HCT116 (cell line): ENCODE measurements at regions not wholly inside any gene's neighbourhood (a gene's known extent, or its start where the extent isn't known, plus 50 kb on each side); places are given as distances from the start of the nearest gene placed in this dataset.

Experiments used
- ATAC-seq: fragments of 200-7000 bp; cut with Tn5 transposase; 2 replicates; pipeline ENCODE4 v1.9.1; 2020; ENCODE audit warnings: mild to moderate bottlenecking, moderate library complexity
- BruUV-seq: library from RNA; stranded (reverse); fragments of 400-500 nt; replicated peaks from 2 replicates; lab custom pipeline; 2021; lab: Mats Ljungman, UMichigan
- CTCF ChIA-PET: fragments of 300-600 bp; sonication (Branson Sonifier 250); formaldehyde crosslinking; loops from one replicate; lab custom pipeline; 2021; ENCODE audit warnings: antibody characterized with exemption; lab: Charles Lee
- POLR2A ChIA-PET: fragments of 300-600, 350-600 bp; sonication (Branson Sonifier 250); formaldehyde crosslinking; loops from one replicate; lab custom pipeline; 2021; ENCODE audit warnings: antibody characterized with exemption; lab: Charles Lee
- RAD21 ChIA-PET, 2 experiments: fragments of 300-600 bp; sonication (Branson Sonifier 250); formaldehyde crosslinking; loops; one replicate each; lab custom pipeline; 2023; ENCODE audit warnings: low total read pairs in 2 of 2; ENCODE audit not compliant: uncharacterized antibody in 2 of 2, unreplicated experiment in 2 of 2, low non-redundant PET in 1 of 2; lab: Charles Lee
- DNase-seq: peaks from one replicate; pipeline ENCODE4 v3.0.0-alpha.2; 2010; ENCODE audit warnings: low read depth, low spot score
- H2AFZ ChIP-seq: fragments of 200-600 bp; shearing (Covaris generic), sonication (generic); 2 replicates; pipeline ENCODE4 v1.6.1; 2017; ENCODE audit warnings: low read depth, mixed run types, mixed read lengths, antibody characterized with exemption, low read length; ENCODE audit not compliant: poor library complexity, severe bottlenecking
- H3K27ac ChIP-seq: 2 replicates; pipeline ENCODE4 v1.5.1; 2012; ENCODE audit warnings: low read depth, low read length
- H3K27me3 ChIP-seq: fragments of 200-600 bp; sonication (generic); 2 replicates; pipeline ENCODE4 v1.6.1; 2016; ENCODE audit warnings: mixed run types, low read length, mixed read lengths; ENCODE audit not compliant: insufficient read depth
- H3K36me3 ChIP-seq, 2 experiments: fragments of 200-500 bp in 1 of 2; fragments of 200-600 bp in 1 of 2; sonication (Bioruptor generic) in 1 of 2; sonication (generic) in 1 of 2; 2 replicates each; pipeline versions ENCODE4 v1.5.1 to v1.6.1; 2014 to 2016; ENCODE audit warnings: low read length in 2 of 2, inconsistent platforms in 1 of 2, mixed read lengths in 1 of 2, mixed run types in 1 of 2; ENCODE audit not compliant: insufficient read depth in 2 of 2, control insufficient read depth in 1 of 2
- H3K4me1 ChIP-seq, 2 experiments: fragments of 200-600 bp in 1 of 2; sonication (generic) in 1 of 2; 2 replicates each; pipeline versions ENCODE4 v1.5.1 to v1.6.1; 2012 to 2017; ENCODE audit warnings: low read length in 2 of 2, inconsistent platforms in 1 of 2, mild to moderate bottlenecking in 1 of 2, mixed read lengths in 1 of 2, mixed run types in 1 of 2, moderate library complexity in 1 of 2; ENCODE audit not compliant: insufficient read depth in 2 of 2, control insufficient read depth in 1 of 2
- H3K4me2 ChIP-seq: fragments of 200-600 bp; sonication (generic); 2 replicates; pipeline ENCODE4 v1.6.1; 2017; ENCODE audit warnings: mixed run types, low read length, mixed read lengths
- H3K4me3 ChIP-seq, 2 experiments: fragments of 200-600 bp in 1 of 2; sonication (generic) in 1 of 2; replicated peaks in 1 of 2; 2 replicates each; pipeline ENCODE4 v1.5.1; 2011 to 2016; ENCODE audit warnings: low read length in 2 of 2, control low read depth in 1 of 2, low read depth in 1 of 2, mild to moderate bottlenecking in 1 of 2, mixed read lengths in 1 of 2, mixed run types in 1 of 2
- H3K79me2 ChIP-seq: fragments of 200-600 bp; sonication (generic); 2 replicates; pipeline ENCODE4 v1.6.1; 2017; ENCODE audit warnings: mild to moderate bottlenecking, mixed run types, low read length, moderate library complexity, mixed read lengths; ENCODE audit not compliant: insufficient read depth
- H3K9ac ChIP-seq: fragments of 200-600 bp; sonication (generic); 2 replicates; pipeline ENCODE4 v1.6.1; 2016; ENCODE audit warnings: low read length, mixed read lengths
- H3K9me2 ChIP-seq: fragments of 200-600 bp; sonication (generic), shearing (Covaris generic); 2 replicates; pipeline ENCODE4 v1.6.1; 2017; ENCODE audit warnings: mixed run types, mild to moderate bottlenecking, moderate library complexity; ENCODE audit not compliant: insufficient read depth
- H3K9me3 ChIP-seq, 2 experiments: fragments of 200-500 bp in 1 of 2; fragments of 200-600 bp in 1 of 2; sonication (Bioruptor generic) in 1 of 2; sonication (generic) in 1 of 2; 2 replicates each; pipeline ENCODE4 v1.6.1; 2014 to 2017; ENCODE audit warnings: low read length in 2 of 2, mixed read lengths in 2 of 2, inconsistent platforms in 1 of 2, low read depth in 1 of 2, mild to moderate bottlenecking in 1 of 2, mixed run types in 1 of 2, moderate library complexity in 1 of 2; ENCODE audit not compliant: control insufficient read depth in 1 of 2, insufficient read depth in 1 of 2
- H4K20me1 ChIP-seq: fragments of 200-600 bp; sonication (generic), shearing (Covaris generic); 2 replicates; pipeline ENCODE4 v1.6.1; 2017; ENCODE audit warnings: mixed run types, mild to moderate bottlenecking, moderate library complexity; ENCODE audit not compliant: insufficient read depth
- ELF1 ChIP-seq: IDR thresholded peaks from 2 replicates; pipeline ENCODE4 v1.6.1; 2012; ENCODE audit warnings: low read depth, borderline replicate concordance
- EZH2 ChIP-seq: fragments of 200-600 bp; sonication (generic); IDR thresholded peaks from 2 replicates; pipeline ENCODE4 v1.6.1; 2017; ENCODE audit warnings: antibody characterized with exemption, mixed run types
- EZH2phosphoT487 ChIP-seq: fragments of 200-600 bp; IDR thresholded peaks from 2 replicates; pipeline ENCODE4 v1.6.1; 2018; ENCODE audit warnings: antibody characterized with exemption, borderline replicate concordance
- POLR2A ChIP-seq: IDR thresholded peaks from 2 replicates; pipeline ENCODE4 v1.7.0; 2011; ENCODE audit warnings: borderline replicate concordance; ENCODE audit not compliant: insufficient read depth, insufficient read length; ENCODE audit errors: extremely low read depth
- POLR2AphosphoS5 ChIP-seq: IDR thresholded peaks from 2 replicates; pipeline ENCODE4 v1.6.1; 2011; ENCODE audit warnings: mild to moderate bottlenecking, low read depth, low read length, moderate library complexity
- TCF7L2 ChIP-seq: IDR thresholded peaks from 2 replicates; pipeline ENCODE4 v1.7.0; 2011; ENCODE audit warnings: borderline replicate concordance, inconsistent platforms; ENCODE audit not compliant: insufficient read depth, insufficient read length; ENCODE audit errors: extremely low read depth
- YY1 ChIP-seq: IDR thresholded peaks from 2 replicates; pipeline ENCODE4 v1.6.1; 2011; ENCODE audit warnings: low read length, low read depth, moderate library complexity, mild to moderate bottlenecking; ENCODE audit not compliant: insufficient replicate concordance; ENCODE audit errors: extremely low read depth
- ZFX ChIP-seq: fragments of 450-650 bp; IDR thresholded peaks from 2 replicates; pipeline ENCODE4 v1.6.1; 2017
- intact Hi-C: fragments of 100-400 bp; cut with micrococcal nuclease; formaldehyde crosslinking; loops from 2 replicates; pipeline ENCODE4 v1.10.0; 2022
- TF ChIP-seq, protein P1 (sequence below), 3 experiments: fragments of 200-600 bp in 1 of 3; sonication (generic) in 1 of 3; IDR thresholded peaks in 2 of 3; conservative IDR thresholded peaks in 1 of 3; 2 replicates each; pipeline ENCODE4 v1.5.1; 2012 to 2017; ENCODE audit warnings: low read depth in 2 of 3, low read length in 2 of 3, antibody characterized with exemption in 1 of 3, borderline replicate concordance in 1 of 3, control low read depth in 1 of 3, mild to moderate bottlenecking in 1 of 3, mixed read lengths in 1 of 3, mixed run types in 1 of 3, moderate library complexity in 1 of 3; ENCODE audit not compliant: insufficient read depth in 1 of 3
- TF ChIP-seq, protein P2 (sequence below): IDR thresholded peaks from 2 replicates; pipeline ENCODE4 v1.6.1; 2012; ENCODE audit warnings: low read depth
- TF ChIP-seq, protein P3 (sequence below): IDR thresholded peaks from 2 replicates; pipeline ENCODE4 v1.6.1; 2012

DNA sequence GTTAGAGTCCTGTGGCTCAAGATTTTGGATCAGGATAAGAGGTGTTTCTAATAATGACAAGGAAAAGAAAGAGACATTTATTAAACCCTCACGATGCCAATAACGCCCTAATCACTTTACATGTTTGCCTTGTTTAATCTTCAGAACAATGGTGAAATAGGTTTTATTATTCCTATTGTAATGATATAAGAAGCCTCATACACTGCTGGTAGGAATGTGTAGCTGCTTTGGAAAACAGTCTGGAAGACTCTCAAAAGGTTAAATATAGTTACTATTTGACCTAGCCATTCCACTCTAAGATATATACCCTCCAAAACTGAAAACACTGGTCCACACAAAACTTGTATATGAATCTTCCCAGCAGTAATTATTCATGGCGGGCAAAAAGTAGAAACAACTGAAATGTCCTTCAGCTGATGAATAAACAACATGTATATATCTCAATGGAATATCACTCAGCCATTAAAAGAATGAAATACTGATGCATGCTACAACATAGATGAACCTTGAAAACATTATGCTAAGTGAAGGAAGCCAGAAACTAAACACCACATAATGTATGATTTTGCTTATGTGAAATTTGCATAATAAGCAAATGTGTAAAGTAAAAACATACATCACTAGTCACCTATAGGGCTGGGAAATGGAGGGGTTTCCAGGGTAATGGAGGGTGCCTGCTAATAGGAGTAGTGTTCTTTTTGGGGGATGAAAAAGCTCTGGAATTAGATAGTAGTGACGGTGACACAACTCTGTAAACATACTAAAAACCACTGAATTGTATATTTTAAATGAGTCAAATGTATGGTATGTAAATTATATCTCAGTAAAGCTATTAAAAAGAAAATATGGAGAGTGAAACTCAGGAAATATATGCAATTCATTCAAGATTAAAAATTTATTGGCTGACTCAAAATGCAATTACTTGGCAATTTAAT lies 76.9 kb upstream of the ANK3 start:
- BruUV-seq: no TSS peak
- Histone ChIP-seq H3K9me2 (no peaks in the 10 kb centered on the region), H3K9me3 (no peaks in the 10 kb centered on the region), H3K27me3 (no peaks in the 10 kb centered on the region), H3K4me1 (no peaks in the 10 kb centered on the region), H3K9ac (no peak overlapping the region), H3K36me3 (no peaks in the 10 kb centered on the region), H3K4me2 (no peak overlapping the region), H4K20me1 (no peaks in the 10 kb centered on the region), H2AFZ (no peak overlapping the region), H3K4me3 (no peak overlapping the region), H3K79me2 (no peaks in the 10 kb centered on the region), H3K27ac (no peak overlapping the region)
- RAD21 ChIA-PET: no interaction called here
- ATAC-seq (no peak), DNase-seq (no peak)
- CTCF ChIA-PET: interaction anchor here (1.1 kb wide), 1 partner anchor 10 kb away, joined by 3 read pairs; no protein-coding TSS in a partner anchor
- intact Hi-C loops: no loop called here
- POLR2A ChIA-PET: interaction anchor here (0.7 kb wide), 1 partner anchor 148 kb away, joined by 3 read pairs; no protein-coding TSS in a partner anchor
- TF ChIP-seq POLR2A: no peak
- TF ChIP-seq, protein P1, sequence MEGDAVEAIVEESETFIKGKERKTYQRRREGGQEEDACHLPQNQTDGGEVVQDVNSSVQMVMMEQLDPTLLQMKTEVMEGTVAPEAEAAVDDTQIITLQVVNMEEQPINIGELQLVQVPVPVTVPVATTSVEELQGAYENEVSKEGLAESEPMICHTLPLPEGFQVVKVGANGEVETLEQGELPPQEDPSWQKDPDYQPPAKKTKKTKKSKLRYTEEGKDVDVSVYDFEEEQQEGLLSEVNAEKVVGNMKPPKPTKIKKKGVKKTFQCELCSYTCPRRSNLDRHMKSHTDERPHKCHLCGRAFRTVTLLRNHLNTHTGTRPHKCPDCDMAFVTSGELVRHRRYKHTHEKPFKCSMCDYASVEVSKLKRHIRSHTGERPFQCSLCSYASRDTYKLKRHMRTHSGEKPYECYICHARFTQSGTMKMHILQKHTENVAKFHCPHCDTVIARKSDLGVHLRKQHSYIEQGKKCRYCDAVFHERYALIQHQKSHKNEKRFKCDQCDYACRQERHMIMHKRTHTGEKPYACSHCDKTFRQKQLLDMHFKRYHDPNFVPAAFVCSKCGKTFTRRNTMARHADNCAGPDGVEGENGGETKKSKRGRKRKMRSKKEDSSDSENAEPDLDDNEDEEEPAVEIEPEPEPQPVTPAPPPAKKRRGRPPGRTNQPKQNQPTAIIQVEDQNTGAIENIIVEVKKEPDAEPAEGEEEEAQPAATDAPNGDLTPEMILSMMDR (IDR thresholded peaks at IDR 0.05 in 2 of 3, conservative IDR thresholded peaks at IDR 0.05 in 1 of 3; ENCODE audit: borderline replicate concordance in 1 of 3, insufficient read depth in 1 of 3, low read depth in 2 of 3, low read length in 2 of 3): peak in 1 of 3 experiments; percentile 36; a peak in 2 of 6 replicates

DNA sequence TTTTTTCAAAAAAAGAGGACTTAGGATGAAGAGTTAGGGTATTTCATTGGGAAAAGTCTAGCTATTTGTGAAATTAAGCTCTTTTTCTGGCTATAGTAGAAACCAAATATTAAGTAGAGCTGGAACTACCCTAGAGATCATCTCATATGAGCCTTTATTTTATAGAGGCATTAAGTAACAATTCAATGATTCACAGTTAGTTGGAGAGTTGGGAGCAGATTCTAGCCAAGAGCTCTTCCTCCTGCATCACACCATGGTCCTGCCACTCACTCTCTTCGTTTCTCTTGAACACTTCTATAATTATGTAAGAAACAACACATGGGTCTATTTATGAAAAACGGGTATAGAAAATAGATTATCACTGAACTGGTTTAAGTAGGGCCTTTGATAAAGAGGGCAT lies 76.1 kb upstream of the ANK3 start:
- no peaks in the 10 kb centered on the region for H3K36me3 ChIP-seq
- H3K9ac ChIP-seq: no peak overlapping the region
- H3K27ac ChIP-seq: no peak overlapping the region
- ATAC-seq (no peak), DNase-seq (no peak)
- ChIA-PET POLR2A (interaction anchor here (0.7 kb wide), 1 partner anchor 148 kb away, joined by 3 read pairs; no protein-coding TSS in a partner anchor), CTCF (interaction anchor here (1.1 kb wide), 1 partner anchor 11 kb away, joined by 3 read pairs; no protein-coding TSS in a partner anchor), RAD21 (no interaction called here)
- intact Hi-C loops: no loop called here
- H3K4me2 ChIP-seq: no peak overlapping the region
- H3K79me2 ChIP-seq: no peaks in the 10 kb centered on the region
- no peak overlapping the region for H3K4me3 ChIP-seq
- no peaks in the 10 kb centered on the region for H4K20me1 ChIP-seq
- H3K4me1 ChIP-seq: no peaks in the 10 kb centered on the region
- H3K9me2 ChIP-seq: no peaks in the 10 kb centered on the region
- H3K27me3 ChIP-seq: no peaks in the 10 kb centered on the region
- BruUV-seq: no TSS peak
- H2AFZ ChIP-seq: no peak overlapping the region
- H3K9me3 ChIP-seq: no peaks in the 10 kb centered on the region
- TF ChIP-seq ZFX (no peak), EZH2phosphoT487 (no peak), EZH2 (no peak), ELF1 (no peak), POLR2AphosphoS5 (no peak), TCF7L2 (no peak), YY1 (no peak)
- TF ChIP-seq, protein P2, sequence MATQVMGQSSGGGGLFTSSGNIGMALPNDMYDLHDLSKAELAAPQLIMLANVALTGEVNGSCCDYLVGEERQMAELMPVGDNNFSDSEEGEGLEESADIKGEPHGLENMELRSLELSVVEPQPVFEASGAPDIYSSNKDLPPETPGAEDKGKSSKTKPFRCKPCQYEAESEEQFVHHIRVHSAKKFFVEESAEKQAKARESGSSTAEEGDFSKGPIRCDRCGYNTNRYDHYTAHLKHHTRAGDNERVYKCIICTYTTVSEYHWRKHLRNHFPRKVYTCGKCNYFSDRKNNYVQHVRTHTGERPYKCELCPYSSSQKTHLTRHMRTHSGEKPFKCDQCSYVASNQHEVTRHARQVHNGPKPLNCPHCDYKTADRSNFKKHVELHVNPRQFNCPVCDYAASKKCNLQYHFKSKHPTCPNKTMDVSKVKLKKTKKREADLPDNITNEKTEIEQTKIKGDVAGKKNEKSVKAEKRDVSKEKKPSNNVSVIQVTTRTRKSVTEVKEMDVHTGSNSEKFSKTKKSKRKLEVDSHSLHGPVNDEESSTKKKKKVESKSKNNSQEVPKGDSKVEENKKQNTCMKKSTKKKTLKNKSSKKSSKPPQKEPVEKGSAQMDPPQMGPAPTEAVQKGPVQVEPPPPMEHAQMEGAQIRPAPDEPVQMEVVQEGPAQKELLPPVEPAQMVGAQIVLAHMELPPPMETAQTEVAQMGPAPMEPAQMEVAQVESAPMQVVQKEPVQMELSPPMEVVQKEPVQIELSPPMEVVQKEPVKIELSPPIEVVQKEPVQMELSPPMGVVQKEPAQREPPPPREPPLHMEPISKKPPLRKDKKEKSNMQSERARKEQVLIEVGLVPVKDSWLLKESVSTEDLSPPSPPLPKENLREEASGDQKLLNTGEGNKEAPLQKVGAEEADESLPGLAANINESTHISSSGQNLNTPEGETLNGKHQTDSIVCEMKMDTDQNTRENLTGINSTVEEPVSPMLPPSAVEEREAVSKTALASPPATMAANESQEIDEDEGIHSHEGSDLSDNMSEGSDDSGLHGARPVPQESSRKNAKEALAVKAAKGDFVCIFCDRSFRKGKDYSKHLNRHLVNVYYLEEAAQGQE: no peak
- TF ChIP-seq, protein P3, sequence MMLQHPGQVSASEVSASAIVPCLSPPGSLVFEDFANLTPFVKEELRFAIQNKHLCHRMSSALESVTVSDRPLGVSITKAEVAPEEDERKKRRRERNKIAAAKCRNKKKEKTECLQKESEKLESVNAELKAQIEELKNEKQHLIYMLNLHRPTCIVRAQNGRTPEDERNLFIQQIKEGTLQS: no peak
